Body of pancreas (tissue), 4 donors: ENCODE measurements at regions not wholly inside any gene's neighbourhood (a gene's known extent, or its start where the extent isn't known, plus 50 kb on each side); places are given as distances from the start of the nearest gene placed in this dataset.

ENCODE experiments used
- POLR2A ChIP-seq, 3 donors: fragments of 450-650 bp; IDR thresholded peaks; one replicate each; pipeline ENCODE4 v1.6.1; 2016; ENCODE audit warnings: antibody characterized with exemption in 3 of 3, mild to moderate bottlenecking in 2 of 3
- TF ChIP-seq, protein P1 (sequence below), 7 experiments: fragments of 450-650 bp in 4 of 7; fragments of 200-600 bp in 3 of 7; sonication (generic) in 3 of 7; IDR thresholded peaks; one replicate each; pipeline ENCODE4 v1.5.1; 2016 to 2019; ENCODE audit warnings: antibody characterized with exemption in 7 of 7

DNA sequence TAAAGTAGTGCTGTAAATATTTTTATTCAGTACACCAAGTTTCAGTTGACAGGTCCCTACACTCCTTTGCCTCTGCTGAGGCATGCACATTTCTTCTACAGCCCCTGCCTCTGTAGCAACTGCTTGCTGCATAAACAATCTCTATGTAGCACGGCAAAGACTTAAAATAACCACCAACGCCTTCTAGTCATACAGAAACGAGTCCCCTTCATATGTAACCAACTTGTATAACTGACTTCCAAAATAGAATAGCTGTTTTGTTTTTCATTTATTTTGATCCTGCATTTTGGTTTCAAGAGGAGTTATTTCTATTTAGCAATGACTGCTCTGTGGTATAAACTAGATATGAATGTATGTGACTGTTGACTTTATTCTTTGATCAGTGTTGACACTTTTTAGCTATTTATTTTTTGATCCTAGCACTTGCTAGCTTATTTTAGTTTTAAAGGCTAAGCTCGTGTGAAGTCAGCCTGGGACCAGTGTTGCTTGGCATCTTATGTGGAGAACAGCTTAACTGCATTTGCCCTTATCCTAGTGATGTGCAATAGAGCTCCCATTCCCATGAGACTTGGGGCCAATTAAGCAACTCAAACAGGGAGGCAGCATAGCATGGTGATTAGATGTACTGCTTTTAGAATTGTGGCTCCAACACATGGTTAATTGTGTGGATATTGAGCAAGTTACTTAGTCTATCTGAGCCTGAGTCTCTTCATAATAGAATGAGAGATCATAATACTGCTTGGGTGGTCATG lies 79.6 kb downstream of the HRH4 start:
- TF ChIP-seq, protein P1, sequence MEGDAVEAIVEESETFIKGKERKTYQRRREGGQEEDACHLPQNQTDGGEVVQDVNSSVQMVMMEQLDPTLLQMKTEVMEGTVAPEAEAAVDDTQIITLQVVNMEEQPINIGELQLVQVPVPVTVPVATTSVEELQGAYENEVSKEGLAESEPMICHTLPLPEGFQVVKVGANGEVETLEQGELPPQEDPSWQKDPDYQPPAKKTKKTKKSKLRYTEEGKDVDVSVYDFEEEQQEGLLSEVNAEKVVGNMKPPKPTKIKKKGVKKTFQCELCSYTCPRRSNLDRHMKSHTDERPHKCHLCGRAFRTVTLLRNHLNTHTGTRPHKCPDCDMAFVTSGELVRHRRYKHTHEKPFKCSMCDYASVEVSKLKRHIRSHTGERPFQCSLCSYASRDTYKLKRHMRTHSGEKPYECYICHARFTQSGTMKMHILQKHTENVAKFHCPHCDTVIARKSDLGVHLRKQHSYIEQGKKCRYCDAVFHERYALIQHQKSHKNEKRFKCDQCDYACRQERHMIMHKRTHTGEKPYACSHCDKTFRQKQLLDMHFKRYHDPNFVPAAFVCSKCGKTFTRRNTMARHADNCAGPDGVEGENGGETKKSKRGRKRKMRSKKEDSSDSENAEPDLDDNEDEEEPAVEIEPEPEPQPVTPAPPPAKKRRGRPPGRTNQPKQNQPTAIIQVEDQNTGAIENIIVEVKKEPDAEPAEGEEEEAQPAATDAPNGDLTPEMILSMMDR (IDR thresholded peaks at IDR 0.05), result no peak
- TF ChIP-seq POLR2A (IDR thresholded peaks at IDR 0.05), result no peak
